ENCODE measurements at regions not wholly inside any gene's neighbourhood (a gene's known extent, or its start where the extent isn't known, plus 50 kb on each side); places are given as distances from the start of the nearest gene placed in this dataset.

DNA sequence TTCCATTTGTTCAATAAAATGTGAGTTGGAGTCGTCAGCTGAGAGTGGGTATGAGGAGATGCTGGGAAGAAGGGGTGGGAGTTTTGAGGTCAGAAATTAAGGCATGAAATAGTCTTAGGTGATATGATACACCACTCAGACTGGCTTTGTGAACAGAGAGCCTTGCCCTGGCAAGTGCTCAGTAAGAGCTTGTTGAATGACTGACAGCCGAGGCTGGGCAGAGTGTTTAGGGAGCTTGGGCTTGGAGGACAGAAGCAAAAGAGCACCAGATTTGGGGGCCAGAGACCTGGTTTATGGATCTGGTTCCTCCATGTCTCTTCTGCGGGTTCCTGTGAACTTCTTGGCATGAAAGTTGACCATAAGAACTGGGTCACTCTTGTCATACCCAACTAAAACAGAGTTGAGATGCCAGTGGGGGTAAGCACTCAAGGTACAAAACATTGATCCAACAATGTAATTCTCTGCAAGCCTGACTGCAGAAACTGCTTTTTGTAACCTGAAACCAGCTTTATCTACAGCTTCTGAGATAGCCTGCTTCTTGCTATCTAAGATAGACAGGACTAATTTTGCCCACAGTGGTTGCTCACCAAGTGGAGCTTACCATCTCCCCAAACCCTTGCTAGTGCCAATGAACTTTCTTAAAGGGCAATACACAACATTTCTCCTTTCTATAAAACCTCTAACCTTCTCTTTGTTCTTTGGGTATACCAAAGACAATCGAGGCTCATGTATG is 126.4 kb downstream of the TENT5C start:
- no peaks in the 10 kb centered on the region for H3K9me3 ChIP-seq (ENCODE audit: insufficient read depth, low read length)
- H3K27ac ChIP-seq (ENCODE audit: low read length): no peak overlapping the region
- H2AFZ ChIP-seq (ENCODE audit: low read depth, low read length): no peak overlapping the region
- H3K4me2 ChIP-seq (ENCODE audit: low read length): no peak overlapping the region
- no peaks in the 10 kb centered on the region for H4K20me1 ChIP-seq (ENCODE audit: insufficient read depth, low read length)
- TF ChIP-seq, protein P1, sequence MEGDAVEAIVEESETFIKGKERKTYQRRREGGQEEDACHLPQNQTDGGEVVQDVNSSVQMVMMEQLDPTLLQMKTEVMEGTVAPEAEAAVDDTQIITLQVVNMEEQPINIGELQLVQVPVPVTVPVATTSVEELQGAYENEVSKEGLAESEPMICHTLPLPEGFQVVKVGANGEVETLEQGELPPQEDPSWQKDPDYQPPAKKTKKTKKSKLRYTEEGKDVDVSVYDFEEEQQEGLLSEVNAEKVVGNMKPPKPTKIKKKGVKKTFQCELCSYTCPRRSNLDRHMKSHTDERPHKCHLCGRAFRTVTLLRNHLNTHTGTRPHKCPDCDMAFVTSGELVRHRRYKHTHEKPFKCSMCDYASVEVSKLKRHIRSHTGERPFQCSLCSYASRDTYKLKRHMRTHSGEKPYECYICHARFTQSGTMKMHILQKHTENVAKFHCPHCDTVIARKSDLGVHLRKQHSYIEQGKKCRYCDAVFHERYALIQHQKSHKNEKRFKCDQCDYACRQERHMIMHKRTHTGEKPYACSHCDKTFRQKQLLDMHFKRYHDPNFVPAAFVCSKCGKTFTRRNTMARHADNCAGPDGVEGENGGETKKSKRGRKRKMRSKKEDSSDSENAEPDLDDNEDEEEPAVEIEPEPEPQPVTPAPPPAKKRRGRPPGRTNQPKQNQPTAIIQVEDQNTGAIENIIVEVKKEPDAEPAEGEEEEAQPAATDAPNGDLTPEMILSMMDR (IDR thresholded peaks at IDR 0.05; ENCODE audit: low read depth, low read length): no peak
- no peak for TF ChIP-seq EZH2phosphoT487 (IDR thresholded peaks at IDR 0.05; ENCODE audit: low read depth)
- H3K27me3 ChIP-seq (ENCODE audit: low read depth, low read length): no peaks in the 10 kb centered on the region
- no peaks in the 10 kb centered on the region for H3K36me3 ChIP-seq (replicated peaks; ENCODE audit: low read depth, low read length)
- peaks cover 5% of the 10 kb centered on the region for H3K4me1 ChIP-seq (ENCODE audit: low read length)
- H3K79me2 ChIP-seq (ENCODE audit: low read length): no peaks in the 10 kb centered on the region
- no peak overlapping the region for H3K4me3 ChIP-seq (ENCODE audit: low read length)
- H3K9ac ChIP-seq (ENCODE audit: low read length): no peak overlapping the region

DNA sequence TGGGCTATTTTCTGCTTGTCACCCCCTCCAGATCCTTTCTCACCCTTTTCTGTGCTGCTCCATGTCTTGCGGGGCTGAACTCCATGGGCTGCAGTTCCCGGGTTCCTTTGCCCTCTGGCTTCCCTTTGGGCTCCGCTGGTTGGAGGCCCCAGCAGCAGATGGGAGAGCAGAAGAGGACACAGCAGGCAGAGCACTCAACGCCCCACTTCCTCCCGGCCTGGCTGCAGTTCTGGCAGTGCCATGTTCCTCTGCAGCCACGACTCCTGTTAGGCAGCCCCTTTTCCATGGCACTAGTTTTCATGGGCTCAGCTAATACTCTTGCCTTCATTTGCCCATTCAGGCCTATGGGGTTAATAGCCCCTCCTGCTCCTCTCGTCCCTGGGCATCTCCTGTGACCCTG is 127.1 kb downstream of the TENT5C start:
- TF ChIP-seq EZH2phosphoT487 (IDR thresholded peaks at IDR 0.05; ENCODE audit: low read depth): no peak
- TF ChIP-seq, protein P1 (IDR thresholded peaks at IDR 0.05; ENCODE audit: low read depth, low read length): no peak
- Histone ChIP-seq H3K27me3 (ENCODE audit: low read depth, low read length) (no peaks in the 10 kb centered on the region), H3K9me3 (ENCODE audit: insufficient read depth, low read length) (no peaks in the 10 kb centered on the region), H2AFZ (ENCODE audit: low read depth, low read length) (no peak overlapping the region), H4K20me1 (ENCODE audit: insufficient read depth, low read length) (no peaks in the 10 kb centered on the region), H3K9ac (ENCODE audit: low read length) (no peak overlapping the region), H3K4me2 (ENCODE audit: low read length) (no peak overlapping the region), H3K4me1 (ENCODE audit: low read length) (peaks cover 5% of the 10 kb centered on the region), H3K27ac (ENCODE audit: low read length) (no peak overlapping the region), H3K4me3 (ENCODE audit: low read length) (no peak overlapping the region), H3K36me3 (replicated peaks; ENCODE audit: low read depth, low read length) (no peaks in the 10 kb centered on the region), H3K79me2 (ENCODE audit: low read length) (no peaks in the 10 kb centered on the region)

DNA sequence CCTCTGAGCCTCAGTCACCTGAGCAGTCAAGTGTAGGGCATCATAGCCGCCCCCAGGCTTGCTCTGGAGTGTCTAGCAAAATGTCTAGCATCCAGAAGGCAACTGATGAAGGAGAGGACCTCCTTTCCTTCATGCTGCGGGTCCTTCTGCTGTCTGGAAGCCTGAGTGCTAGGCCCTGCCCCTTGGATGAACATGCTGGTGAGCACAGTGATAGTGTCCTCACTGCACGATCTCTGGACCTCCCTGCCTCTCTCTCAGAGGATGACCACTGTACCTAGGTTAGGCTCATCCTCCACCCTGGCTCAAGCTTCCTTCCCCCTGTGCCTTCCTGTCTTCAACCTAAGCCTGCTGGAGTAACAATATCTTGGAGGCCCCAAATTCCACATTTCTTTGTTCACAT is 128.6 kb downstream of the TENT5C start:
- Histone ChIP-seq H3K36me3 (replicated peaks; ENCODE audit: low read depth, low read length) (no peaks in the 10 kb centered on the region), H3K79me2 (ENCODE audit: low read length) (no peaks in the 10 kb centered on the region), H2AFZ (ENCODE audit: low read depth, low read length) (peak overlapping the region; percentile 98; the same call in 1 of the 2 replicates), H3K9me3 (ENCODE audit: insufficient read depth, low read length) (no peaks in the 10 kb centered on the region), H3K27me3 (ENCODE audit: low read depth, low read length) (no peaks in the 10 kb centered on the region), H4K20me1 (ENCODE audit: insufficient read depth, low read length) (no peaks in the 10 kb centered on the region), H3K4me1 (ENCODE audit: low read length) (peaks cover 5% of the 10 kb centered on the region), H3K9ac (ENCODE audit: low read length) (no peak overlapping the region), H3K27ac (ENCODE audit: low read length) (no peak overlapping the region), H3K4me2 (ENCODE audit: low read length) (peak overlapping the region; percentile 86; the same call in 1 of the 2 replicates), H3K4me3 (ENCODE audit: low read length) (no peak overlapping the region)
- TF ChIP-seq, protein P1 (IDR thresholded peaks at IDR 0.05; ENCODE audit: low read depth, low read length): no peak

DNA sequence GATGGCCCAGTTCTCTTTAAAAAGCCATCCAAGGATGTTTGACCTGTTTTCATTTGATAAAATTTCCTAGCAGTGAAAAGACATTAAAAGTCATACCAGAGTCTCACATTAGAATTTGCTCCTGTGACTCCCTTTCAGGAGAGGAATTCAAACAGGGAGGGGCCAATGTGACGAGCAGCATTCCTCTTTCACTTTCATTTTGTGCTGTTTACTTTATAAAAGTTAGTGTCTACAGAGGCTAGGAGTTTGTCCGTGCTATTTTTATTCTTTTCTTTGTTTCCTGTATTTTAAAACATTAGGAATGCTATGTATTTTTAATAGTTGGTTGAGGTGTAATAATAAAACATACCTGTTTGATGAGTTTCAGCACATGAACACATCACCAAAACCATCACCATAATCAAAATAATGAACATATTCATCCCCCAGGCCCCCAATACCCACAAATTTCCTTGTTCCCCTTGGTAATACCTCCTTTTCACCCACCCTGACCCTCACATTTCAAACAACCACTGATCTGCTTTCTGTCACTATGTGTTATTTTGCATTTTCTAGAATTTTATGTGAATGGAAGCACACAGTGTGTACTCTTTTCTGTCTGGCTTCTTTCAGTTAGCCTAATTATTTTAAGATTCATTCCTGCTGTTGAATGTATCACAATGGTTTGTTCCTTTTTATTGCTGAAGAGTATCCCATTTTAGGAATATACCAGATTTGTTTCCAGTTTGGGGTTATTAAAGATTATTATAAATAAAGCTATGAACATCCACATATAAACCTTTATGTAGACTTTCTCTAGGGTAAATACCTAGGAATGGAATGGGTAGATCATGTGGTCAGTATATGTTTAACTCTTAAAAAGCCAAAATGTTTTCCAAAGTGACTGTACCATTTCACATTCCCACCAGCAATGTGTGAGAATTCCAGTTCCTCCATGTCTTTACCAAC is 129.5 kb downstream of the TENT5C start:
- peak overlapping the region; percentile 70 for H3K4me3 ChIP-seq (ENCODE audit: low read length)
- H3K27me3 ChIP-seq (ENCODE audit: low read depth, low read length): no peaks in the 10 kb centered on the region
- H4K20me1 ChIP-seq (ENCODE audit: insufficient read depth, low read length): no peaks in the 10 kb centered on the region
- H3K9me3 ChIP-seq (ENCODE audit: insufficient read depth, low read length): no peaks in the 10 kb centered on the region
- H2AFZ ChIP-seq (ENCODE audit: low read depth, low read length): peak overlapping the region; percentile 98
- H3K79me2 ChIP-seq (ENCODE audit: low read length): no peaks in the 10 kb centered on the region
- H3K36me3 ChIP-seq (replicated peaks; ENCODE audit: low read depth, low read length): no peaks in the 10 kb centered on the region
- H3K9ac ChIP-seq (ENCODE audit: low read length): peak overlapping the region; percentile 2; the same call in 1 of the 2 replicates
- H3K4me1 ChIP-seq (ENCODE audit: low read length): peaks cover 5% of the 10 kb centered on the region
- TF ChIP-seq EZH2phosphoT487 (IDR thresholded peaks at IDR 0.05; ENCODE audit: low read depth): no peak
- TF ChIP-seq, protein P1 (IDR thresholded peaks at IDR 0.05; ENCODE audit: low read depth, low read length): no peak
- no peak overlapping the region for H3K27ac ChIP-seq (ENCODE audit: low read length)
- H3K4me2 ChIP-seq (ENCODE audit: low read length): peak overlapping the region; percentile 86

Data from OCI-LY3 (cell line).